ENCODE measurements at regions not wholly inside any gene's neighbourhood (a gene's known extent, or its start where the extent isn't known, plus 50 kb on each side); places are given as distances from the start of the nearest gene placed in this dataset.

- no peak overlapping the region for H3K27ac Mint-ChIP-seq
Measured at GRCh38 chr13:90177512-90177911, 1170.0 kb upstream of the MIR17HG start.

More at GRCh38 chr13:90177512-90177911, 1170.0 kb upstream of the MIR17HG start:
- Histone ChIP-seq H3K27me3 (ENCODE audit: insufficient read depth) (no peaks in the 10 kb centered on the region), H2AFZ (no peak overlapping the region), H3K4me2 (no peak overlapping the region), H3K36me3 (ENCODE audit: insufficient read depth) (no peaks in the 10 kb centered on the region), H4K20me1 (replicated peaks; ENCODE audit: insufficient read depth) (no peaks in the 10 kb centered on the region), H3K4me1 (ENCODE audit: insufficient read depth) (no peaks in the 10 kb centered on the region), H3K27ac (ENCODE audit: low read depth) (no peak overlapping the region), H3K79me2 (replicated peaks; ENCODE audit: insufficient read depth) (no peaks in the 10 kb centered on the region), H3F3A (replicated peaks; ENCODE audit: low read depth) (no peaks in the 10 kb centered on the region), H3K9me2 (ENCODE audit: insufficient read depth) (no peaks in the 10 kb centered on the region), H3K4me3 (no peak overlapping the region)
- H3K4me3 Mint-ChIP-seq = no peak overlapping the region
- no peaks in the 10 kb centered on the region for H3K36me3 Mint-ChIP-seq (ENCODE audit: low read depth)
- no peak for ATAC-seq
- no peaks in the 10 kb centered on the region; the same call in 2 of the 3 replicates for H3K9me3 Mint-ChIP-seq
- peaks cover 8% of the 10 kb centered on the region; the same call in 2 of the 3 replicates for H3K4me1 Mint-ChIP-seq
- no peak for DNase-seq (ENCODE audit: low spot score)
- no peak for TF ChIP-seq ZNF114 (CRISPR knock-in tag; IDR thresholded peaks at IDR 0.05)
- TF ChIP-seq EZH2phosphoT487 (IDR thresholded peaks at IDR 0.05; ENCODE audit: unreplicated experiment) = no peak
- TF ChIP-seq ETS1 (IDR thresholded peaks at IDR 0.05) = no peak
- no peak for TF ChIP-seq POLR2AphosphoS5 (IDR thresholded peaks at IDR 0.05; ENCODE audit: low read depth)
- TF ChIP-seq ZNF462 (CRISPR knock-in tag; IDR thresholded peaks at IDR 0.05) = no peak
- no peaks in the 10 kb centered on the region for H3K27me3 Mint-ChIP-seq (ENCODE audit: insufficient read depth, low read depth, poor library complexity)

Data from GM23338 (cell line).